ENCODE measurements at regions not wholly inside any gene's neighbourhood (a gene's known extent, or its start where the extent isn't known, plus 50 kb on each side); places are given as distances from the start of the nearest gene placed in this dataset.

DNA sequence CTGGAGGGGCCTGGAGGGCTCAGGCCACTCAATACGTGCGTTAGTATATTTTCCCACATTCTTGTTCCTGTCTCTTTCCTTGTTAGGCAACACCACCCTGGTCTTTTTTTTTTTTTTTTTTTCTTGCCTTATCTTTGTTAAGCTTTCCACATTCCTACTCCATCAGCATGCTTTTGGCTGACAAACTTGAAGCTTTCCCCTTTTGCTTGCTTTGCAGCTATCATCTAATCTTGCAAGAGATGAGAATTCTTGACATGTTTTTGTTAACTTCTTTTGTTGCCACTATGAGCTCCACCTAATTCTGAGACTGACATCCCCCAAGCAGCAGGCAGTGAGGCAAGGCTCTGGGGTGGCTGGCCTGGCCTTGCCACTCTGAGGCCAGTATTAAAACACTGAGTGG lies 52.5 kb upstream of the NRP1 start:
- intact Hi-C loops (cut with DNase I, micrococcal nuclease), result no loop called here
- no peak overlapping the region for H3K4me3 ChIP-seq
- peaks cover 3% of the 10 kb centered on the region for H3K4me1 ChIP-seq (ENCODE audit: low read depth)
- ATAC-seq (no peak), DNase-seq (no peak)
- no peaks in the 10 kb centered on the region for H3K36me3 ChIP-seq (ENCODE audit: low read depth)
- no peaks in the 10 kb centered on the region for H3K9me3 ChIP-seq
- TF ChIP-seq, protein P1, sequence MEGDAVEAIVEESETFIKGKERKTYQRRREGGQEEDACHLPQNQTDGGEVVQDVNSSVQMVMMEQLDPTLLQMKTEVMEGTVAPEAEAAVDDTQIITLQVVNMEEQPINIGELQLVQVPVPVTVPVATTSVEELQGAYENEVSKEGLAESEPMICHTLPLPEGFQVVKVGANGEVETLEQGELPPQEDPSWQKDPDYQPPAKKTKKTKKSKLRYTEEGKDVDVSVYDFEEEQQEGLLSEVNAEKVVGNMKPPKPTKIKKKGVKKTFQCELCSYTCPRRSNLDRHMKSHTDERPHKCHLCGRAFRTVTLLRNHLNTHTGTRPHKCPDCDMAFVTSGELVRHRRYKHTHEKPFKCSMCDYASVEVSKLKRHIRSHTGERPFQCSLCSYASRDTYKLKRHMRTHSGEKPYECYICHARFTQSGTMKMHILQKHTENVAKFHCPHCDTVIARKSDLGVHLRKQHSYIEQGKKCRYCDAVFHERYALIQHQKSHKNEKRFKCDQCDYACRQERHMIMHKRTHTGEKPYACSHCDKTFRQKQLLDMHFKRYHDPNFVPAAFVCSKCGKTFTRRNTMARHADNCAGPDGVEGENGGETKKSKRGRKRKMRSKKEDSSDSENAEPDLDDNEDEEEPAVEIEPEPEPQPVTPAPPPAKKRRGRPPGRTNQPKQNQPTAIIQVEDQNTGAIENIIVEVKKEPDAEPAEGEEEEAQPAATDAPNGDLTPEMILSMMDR (IDR thresholded peaks at IDR 0.05), result no peak

DNA sequence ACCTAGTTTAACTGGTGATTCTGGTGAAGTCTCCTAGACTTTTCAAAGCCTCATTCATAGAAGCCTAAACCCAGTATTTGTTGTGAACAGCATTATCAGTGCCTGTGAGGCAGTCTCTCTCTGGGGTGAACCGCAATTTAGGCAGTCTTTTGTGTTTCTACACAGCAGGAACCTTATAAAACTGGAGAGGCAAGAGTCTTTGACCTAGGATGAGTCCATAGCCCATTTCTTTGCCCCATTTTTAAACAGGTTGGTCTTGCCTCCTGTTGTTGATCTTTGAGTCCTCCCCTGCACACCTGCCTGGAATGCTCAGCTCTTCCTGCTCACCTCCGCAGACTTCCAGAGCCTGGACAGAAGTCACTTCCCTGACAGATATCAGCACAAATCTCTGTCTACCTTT lies 51.2 kb upstream of the NRP1 start:
- no peak for ATAC-seq
- Histone ChIP-seq H3K36me3 (ENCODE audit: low read depth) (no peaks in the 10 kb centered on the region), H3K9me3 (no peaks in the 10 kb centered on the region), H3K4me1 (ENCODE audit: low read depth) (peaks cover 3% of the 10 kb centered on the region), H3K4me3 (no peak overlapping the region)
- DNase-seq, result no peak
- intact Hi-C loops (cut with DNase I, micrococcal nuclease), result no loop called here
- TF ChIP-seq, protein P1 (IDR thresholded peaks at IDR 0.05), result no peak

- no peak for ATAC-seq
- peaks cover 3% of the 10 kb centered on the region for H3K4me1 ChIP-seq (ENCODE audit: low read depth)
- TF ChIP-seq, protein P1 (IDR thresholded peaks at IDR 0.05), result no peak
- no peak overlapping the region for H3K4me3 ChIP-seq
- intact Hi-C loops (cut with DNase I, micrococcal nuclease), result no loop called here
- H3K9me3 ChIP-seq, result no peaks in the 10 kb centered on the region
- H3K36me3 ChIP-seq (ENCODE audit: low read depth), result no peaks in the 10 kb centered on the region
- DNase-seq, result no peak
These were observed 50.5 kb upstream of the NRP1 start for GRCh38 chr10:33385015-33385414.

All from mucosa of descending colon (tissue), 3 donors.